HEK293T (cell line): ENCODE measurements at regions not wholly inside any gene's neighbourhood (a gene's known extent, or its start where the extent isn't known, plus 50 kb on each side); places are given as distances from the start of the nearest gene placed in this dataset.

Experiments used
- CTCF ChIA-PET: fragments of 350-600 bp; formaldehyde crosslinking; extraction: SDS; loops from one replicate; lab custom pipeline; 2021; ENCODE audit warnings: antibody characterized with exemption, inconsistent platforms; lab: Yijun Ruan, JAX
- POLR2A ChIA-PET: fragments of 350-600 bp; formaldehyde crosslinking; extraction: SDS; loops from one replicate; lab custom pipeline; 2020; ENCODE audit warnings: antibody characterized with exemption, inconsistent platforms; lab: Yijun Ruan, JAX
- DNase-seq: peaks from one replicate; pipeline ENCODE4 v3.0.0; 2012; ENCODE audit warnings: mixed read lengths; ENCODE audit errors: extremely low spot score
- ARNT ChIP-seq: fragments of 450-650 bp; IDR thresholded peaks from 2 replicates; pipeline ENCODE4 v1.6.1; 2017; ENCODE audit warnings: mild to moderate bottlenecking
- BHLHE40 ChIP-seq: fragments of 450-650 bp; IDR thresholded peaks from 2 replicates; pipeline ENCODE4 v1.6.1; 2016; ENCODE audit warnings: mild to moderate bottlenecking, moderate library complexity, borderline replicate concordance
- CTBP1 ChIP-seq: fragments of 450-650 bp; IDR thresholded peaks from 2 replicates; pipeline ENCODE4 v1.6.1; 2016; ENCODE audit warnings: borderline replicate concordance
- ELF4 ChIP-seq: fragments of 450-650 bp; IDR thresholded peaks from 2 replicates; pipeline ENCODE4 v1.6.1; 2017; ENCODE audit warnings: antibody characterized with exemption
- FOXA1 ChIP-seq: fragments of 450-650 bp; IDR thresholded peaks from 2 replicates; pipeline ENCODE4 v1.6.1; 2016; ENCODE audit warnings: mild to moderate bottlenecking
- FOXK2 ChIP-seq: fragments of 450-650 bp; IDR thresholded peaks from 2 replicates; pipeline ENCODE4 v1.6.1; 2016; ENCODE audit warnings: mild to moderate bottlenecking
- FOXM1 ChIP-seq: fragments of 450-650 bp; IDR thresholded peaks from 2 replicates; pipeline ENCODE4 v1.6.1; 2017; ENCODE audit warnings: mild to moderate bottlenecking, borderline replicate concordance
- HDGF ChIP-seq: fragments of 450-650 bp; IDR thresholded peaks from 2 replicates; pipeline ENCODE4 v1.6.1; 2017; ENCODE audit warnings: antibody characterized with exemption, borderline replicate concordance
- L3MBTL2 ChIP-seq: fragments of 450-650 bp; conservative IDR thresholded peaks from 2 replicates; pipeline ENCODE4 v1.6.1; 2016; ENCODE audit warnings: mild to moderate bottlenecking
- LEF1 ChIP-seq: fragments of 450-650 bp; IDR thresholded peaks from 2 replicates; pipeline ENCODE4 v1.6.1; 2017; ENCODE audit warnings: mild to moderate bottlenecking, borderline replicate concordance
- NFRKB ChIP-seq: fragments of 450-650 bp; IDR thresholded peaks from 2 replicates; pipeline ENCODE4 v1.6.1; 2016; ENCODE audit warnings: mild to moderate bottlenecking, moderate library complexity
- SP1 ChIP-seq: fragments of 450-650 bp; IDR thresholded peaks from 2 replicates; pipeline ENCODE4 v1.6.1; 2017
- SUZ12 ChIP-seq: fragments of 450-650 bp; IDR thresholded peaks from 2 replicates; pipeline ENCODE4 v1.6.1; 2016; ENCODE audit warnings: mild to moderate bottlenecking
- TARDBP ChIP-seq: fragments of 450-650 bp; IDR thresholded peaks from 2 replicates; pipeline ENCODE4 v1.6.1; 2016
- ZNF384 ChIP-seq: fragments of 450-650 bp; IDR thresholded peaks from 2 replicates; pipeline ENCODE4 v1.6.1; 2016
- TF ChIP-seq, protein P1 (sequence below): fragments of 450-650 bp; IDR thresholded peaks from 2 replicates; pipeline ENCODE4 v1.6.1; 2016

DNA sequence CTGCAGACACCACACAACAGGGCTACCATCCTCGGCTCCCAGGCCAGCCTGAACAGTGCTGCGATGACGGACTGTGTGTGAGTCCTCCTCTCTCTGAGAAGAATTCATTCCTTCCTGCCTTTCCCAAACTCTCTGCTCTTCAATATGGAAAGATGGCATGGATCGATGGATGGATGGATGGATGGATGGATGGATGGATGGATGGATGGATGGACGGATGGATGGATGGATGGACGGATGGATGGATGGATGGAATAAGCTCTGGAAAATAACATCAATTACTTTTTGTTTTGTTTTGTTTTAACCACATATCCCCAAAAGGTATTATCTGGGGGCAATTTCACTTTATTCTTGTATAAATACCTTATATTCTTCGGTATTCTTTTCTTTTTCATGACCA is 151.9 kb downstream of the AKR1D1 start:
- ChIA-PET CTCF (no interaction called here), POLR2A (no interaction called here)
- no peak for TF ChIP-seq SP1
- TF ChIP-seq LEF1: no peak
- no peak for TF ChIP-seq TARDBP
- TF ChIP-seq FOXM1: no peak
- TF ChIP-seq BHLHE40: no peak
- TF ChIP-seq HDGF: no peak
- no peak for TF ChIP-seq NFRKB
- no peak for TF ChIP-seq CTBP1
- no peak for TF ChIP-seq SUZ12
- no peak for TF ChIP-seq L3MBTL2
- DNase-seq: no peak

DNA sequence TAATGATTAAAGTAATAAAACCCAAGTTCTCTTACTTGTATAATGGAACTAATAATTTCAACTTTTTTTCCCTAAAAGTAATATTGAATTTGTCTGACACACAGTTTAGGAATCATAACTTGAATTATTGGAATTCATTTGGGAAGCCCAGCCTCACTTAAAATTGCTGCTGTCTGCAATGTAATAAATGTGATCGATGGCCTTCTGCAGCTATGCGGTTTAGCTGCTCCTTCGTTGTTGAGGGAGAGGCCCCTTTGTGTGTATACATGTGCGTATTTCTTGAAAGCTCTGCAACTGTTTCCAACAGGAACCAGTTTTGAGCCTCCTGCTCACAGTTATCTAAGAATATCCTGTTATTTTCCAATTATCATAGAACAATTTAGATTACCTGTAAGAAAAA is 152.5 kb downstream of the AKR1D1 start:
- ChIA-PET CTCF (no interaction called here), POLR2A (no interaction called here)
- DNase-seq: no peak
- TF ChIP-seq L3MBTL2 (no peak), LEF1 (no peak), FOXM1 (no peak), CTBP1 (no peak), NFRKB (no peak), SUZ12 (no peak), BHLHE40 (no peak)
- TF ChIP-seq, protein P1, sequence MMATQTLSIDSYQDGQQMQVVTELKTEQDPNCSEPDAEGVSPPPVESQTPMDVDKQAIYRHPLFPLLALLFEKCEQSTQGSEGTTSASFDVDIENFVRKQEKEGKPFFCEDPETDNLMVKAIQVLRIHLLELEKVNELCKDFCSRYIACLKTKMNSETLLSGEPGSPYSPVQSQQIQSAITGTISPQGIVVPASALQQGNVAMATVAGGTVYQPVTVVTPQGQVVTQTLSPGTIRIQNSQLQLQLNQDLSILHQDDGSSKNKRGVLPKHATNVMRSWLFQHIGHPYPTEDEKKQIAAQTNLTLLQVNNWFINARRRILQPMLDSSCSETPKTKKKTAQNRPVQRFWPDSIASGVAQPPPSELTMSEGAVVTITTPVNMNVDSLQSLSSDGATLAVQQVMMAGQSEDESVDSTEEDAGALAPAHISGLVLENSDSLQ: peak; percentile 74

DNA sequence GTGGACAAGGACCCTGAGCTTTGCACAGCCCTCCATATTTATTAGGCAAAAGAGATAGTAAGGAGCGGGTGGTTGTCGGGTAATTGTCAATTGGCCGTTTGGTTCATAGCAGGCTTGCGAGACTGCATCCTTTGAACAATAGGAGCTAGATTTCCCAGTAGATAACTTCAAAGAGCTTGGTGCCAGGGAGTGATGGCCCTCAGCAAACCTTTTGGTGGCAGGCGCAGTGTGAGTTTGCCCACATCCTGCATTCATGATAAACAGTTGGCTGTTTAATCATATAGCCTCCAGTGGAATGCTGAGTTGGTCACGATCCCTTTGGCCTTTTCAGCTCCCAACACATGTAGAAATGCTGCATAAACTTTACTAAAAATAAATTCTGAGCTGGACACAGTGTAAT is 156.9 kb downstream of the AKR1D1 start:
- no peak for DNase-seq
- TF ChIP-seq TARDBP: no peak
- TF ChIP-seq L3MBTL2: no peak
- no peak for TF ChIP-seq BHLHE40
- no peak for TF ChIP-seq FOXM1
- TF ChIP-seq LEF1: no peak
- TF ChIP-seq CTBP1: no peak
- CTCF ChIA-PET: no interaction called here

DNA sequence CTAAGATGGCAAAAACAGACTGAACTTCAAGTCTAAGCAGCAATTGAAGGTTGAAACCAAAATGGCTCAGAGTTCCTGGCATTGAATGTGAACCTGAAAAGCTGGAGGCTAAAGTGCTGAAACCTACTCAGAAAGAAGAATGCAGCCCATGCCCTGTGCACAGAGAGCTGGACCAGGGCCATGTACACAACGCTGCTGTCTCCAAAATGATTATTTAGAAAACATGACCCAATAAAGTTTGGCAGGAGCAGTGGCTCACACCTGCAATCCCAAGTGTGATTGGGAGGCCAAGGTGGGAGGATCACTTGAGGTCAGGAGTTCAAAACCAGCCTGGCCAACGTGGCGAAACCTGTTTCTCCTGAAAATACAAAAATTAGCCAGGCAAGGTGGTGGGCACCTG is 158.9 kb downstream of the AKR1D1 start:
- ChIA-PET CTCF (no interaction called here), POLR2A (no interaction called here)
- DNase-seq: no peak
- TF ChIP-seq FOXM1: no peak
- no peak for TF ChIP-seq ARNT
- no peak for TF ChIP-seq FOXA1
- TF ChIP-seq NFRKB: no peak
- TF ChIP-seq CTBP1: no peak
- TF ChIP-seq FOXK2: no peak
- no peak for TF ChIP-seq BHLHE40
- no peak for TF ChIP-seq LEF1
- no peak for TF ChIP-seq HDGF
- no peak for TF ChIP-seq ELF4
- no peak for TF ChIP-seq L3MBTL2
- TF ChIP-seq SUZ12: no peak
- TF ChIP-seq, protein P1: no peak
- TF ChIP-seq ZNF384: no peak
- TF ChIP-seq SP1: no peak
- no peak for TF ChIP-seq TARDBP

More for the DNA sequence above, 156.9 kb downstream of the AKR1D1 start:
- POLR2A ChIA-PET: no interaction called here

DNA sequence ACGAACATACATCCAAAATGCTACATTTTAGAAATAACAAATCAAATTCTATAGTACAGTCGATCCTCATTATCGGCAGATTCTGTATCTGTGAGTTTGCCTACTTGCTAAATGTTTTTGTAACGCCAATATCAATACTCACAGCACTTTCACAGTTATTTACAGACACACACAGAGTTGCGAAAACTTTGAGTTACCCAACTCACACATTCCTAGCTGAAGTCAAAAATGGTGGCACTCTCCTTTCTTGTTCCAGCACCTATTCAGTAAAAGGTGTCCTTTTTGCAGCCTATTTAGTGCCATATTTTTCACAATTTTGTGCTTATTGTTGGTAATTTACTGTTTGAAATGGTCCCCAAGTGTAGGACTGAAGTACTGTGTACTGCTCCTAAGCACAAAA is 161.7 kb downstream of the AKR1D1 start:
- POLR2A ChIA-PET: no interaction called here
- TF ChIP-seq TARDBP: no peak
- TF ChIP-seq LEF1: no peak
- TF ChIP-seq SP1: no peak
- no peak for TF ChIP-seq FOXM1
- TF ChIP-seq, protein P1: no peak
- TF ChIP-seq FOXA1: no peak
- TF ChIP-seq ELF4: no peak
- no peak for TF ChIP-seq BHLHE40
- no peak for TF ChIP-seq CTBP1
- TF ChIP-seq SUZ12: no peak
- TF ChIP-seq L3MBTL2: no peak
- TF ChIP-seq ARNT: no peak
- TF ChIP-seq ZNF384: no peak
- no peak for TF ChIP-seq NFRKB
- no peak for TF ChIP-seq HDGF

DNA sequence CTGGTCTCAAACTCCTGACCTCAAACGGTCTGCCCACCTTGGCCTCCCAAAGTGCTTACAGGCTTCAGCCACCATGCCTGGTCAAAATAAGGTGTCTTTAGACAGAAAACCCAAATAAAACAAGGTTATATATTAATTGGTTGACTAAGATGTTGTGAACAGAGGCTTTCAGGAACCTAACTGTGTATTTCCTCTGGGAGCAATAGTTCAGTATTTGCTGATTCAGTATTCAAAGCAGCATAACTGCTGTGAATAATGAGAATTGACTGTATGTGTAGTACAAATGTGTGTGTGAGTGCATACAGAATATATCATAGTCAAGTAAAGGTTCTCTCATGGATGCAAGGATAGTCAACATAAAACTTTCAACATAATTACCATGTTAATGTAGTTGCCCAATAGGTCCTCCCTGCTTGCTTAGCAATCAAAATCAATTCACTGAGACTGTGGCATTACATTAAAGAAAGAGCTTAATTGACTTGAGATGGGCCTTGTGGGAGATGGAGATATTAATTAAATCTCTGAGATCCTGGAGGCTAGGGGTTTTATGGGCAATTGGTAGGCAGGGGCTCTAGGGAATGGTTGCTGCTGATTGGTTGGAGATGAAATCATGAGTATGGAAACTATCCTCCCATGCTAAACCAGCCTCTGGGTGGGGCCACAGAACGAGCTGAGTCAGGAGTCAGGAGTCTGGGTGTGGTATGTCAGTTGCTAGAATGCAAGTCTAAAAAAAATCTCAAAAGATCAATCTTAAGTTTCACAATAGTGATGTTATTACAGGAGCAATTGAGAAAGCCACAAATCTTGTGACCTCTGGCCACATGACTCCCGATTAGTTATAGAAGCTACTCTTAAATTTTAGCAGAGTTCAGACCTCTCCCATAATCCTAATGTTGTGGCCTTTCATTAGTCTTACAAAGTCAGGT is 162.7 kb downstream of the AKR1D1 start:
- TF ChIP-seq BHLHE40 (no peak), ELF4 (no peak), ARNT (no peak), FOXA1 (no peak), CTBP1 (no peak), TARDBP (no peak), FOXK2 (no peak), SP1 (no peak), LEF1 (no peak), FOXM1 (no peak), ZNF384 (no peak), HDGF (no peak), L3MBTL2 (no peak), NFRKB (no peak), SUZ12 (no peak)
- TF ChIP-seq, protein P1: no peak
- ChIA-PET POLR2A (no interaction called here), CTCF (no interaction called here)
- no peak for DNase-seq

More for the DNA sequence above, 161.7 kb downstream of the AKR1D1 start:
- DNase-seq: no peak
- CTCF ChIA-PET: interaction anchor here (0.6 kb wide), 1 partner anchor 831 kb away, joined by 4 read pairs; no protein-coding TSS in a partner anchor
